Stimulated activated CD8-positive, alpha-beta memory T cell treated with anti-CD3 and anti-CD28 coated beads, Interleukin-15, amount 100 ng/mL, for 48 hours (primary cell): ENCODE measurements at regions not wholly inside any gene's neighbourhood (a gene's known extent, or its start where the extent isn't known, plus 50 kb on each side); places are given as distances from the start of the nearest gene placed in this dataset.
"Not testable (repeated sequence)": the region's sequence is repeated elsewhere in the genome, so short reads cannot be mapped to it uniquely, and the experiment has no call there.

Source experiments
- DNase-seq, 2 donors: peaks; one replicate each; pipeline ENCODE4 v3.0.0-alpha.2; 2020; ENCODE audit warnings: low read depth in 2 of 2

- DNase-seq = no peak
Observed at GRCh38 chr12:93080452-93080851, 151.4 kb upstream of the EEA1 start.

- DNase-seq = no peak
Observed at GRCh38 chr12:93080994-93081809, 152.1 kb upstream of the EEA1 start.

DNA sequence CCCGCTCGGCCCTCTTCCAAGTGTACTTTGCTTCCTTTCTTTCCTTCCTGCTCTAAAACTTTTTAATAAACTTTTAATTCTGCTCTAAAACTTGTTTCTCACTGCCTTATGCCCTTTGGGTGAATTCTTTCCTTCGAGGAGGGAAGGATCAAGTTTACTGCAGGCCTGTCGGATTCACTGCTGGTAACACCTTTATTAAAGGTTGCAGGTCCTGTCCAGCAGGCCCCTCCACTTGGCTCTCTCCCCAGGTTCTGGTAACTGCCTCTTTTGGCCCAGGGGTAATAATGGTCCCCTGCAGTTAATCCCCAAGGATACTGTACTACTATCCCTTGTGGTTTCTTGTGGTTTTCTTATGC is 152.7 kb upstream of the EEA1 start:
- no peak for DNase-seq

DNA sequence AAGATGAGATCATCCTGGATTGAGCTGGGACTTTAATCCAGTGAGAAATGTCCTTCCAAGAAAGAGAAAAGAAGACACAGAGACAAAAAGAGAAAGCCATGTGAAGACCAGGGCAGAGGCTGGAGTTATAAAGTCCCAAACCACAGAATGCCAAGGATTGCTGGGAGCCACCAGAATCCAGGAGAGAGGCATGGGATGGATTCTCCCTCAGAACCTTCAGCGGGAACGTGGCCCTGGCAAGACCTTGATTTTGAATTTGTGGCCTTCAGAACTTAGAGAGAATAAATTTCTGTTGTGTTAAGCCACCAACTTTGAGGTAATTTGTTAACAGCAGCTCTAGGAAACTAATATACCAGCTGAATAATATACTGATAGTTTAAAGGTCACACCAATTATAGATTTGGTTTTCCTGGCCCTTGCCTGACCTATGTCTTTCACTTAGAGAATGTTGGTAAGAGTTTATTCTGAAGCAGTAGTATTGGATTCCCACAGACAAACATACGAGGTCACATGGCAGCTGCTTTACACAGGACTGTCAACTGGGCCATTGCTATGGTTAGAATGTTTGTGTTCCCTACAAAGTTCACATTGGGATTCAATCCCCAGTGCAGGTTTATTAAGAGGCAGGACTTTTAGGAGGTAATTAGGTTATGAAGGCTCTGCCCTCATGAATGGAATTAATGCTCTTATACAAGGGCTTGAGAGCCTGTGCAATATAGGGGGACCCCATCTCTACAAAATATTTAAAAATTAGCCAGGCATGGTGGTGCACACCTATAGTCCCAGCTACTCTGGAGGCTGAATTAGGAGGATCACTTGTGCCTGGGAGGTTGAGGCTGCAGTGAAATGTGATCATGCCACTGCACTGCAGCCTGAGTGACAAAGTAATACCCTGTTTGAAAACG is 156.5 kb upstream of the EEA1 start:
- DNase-seq = no peak

DNA sequence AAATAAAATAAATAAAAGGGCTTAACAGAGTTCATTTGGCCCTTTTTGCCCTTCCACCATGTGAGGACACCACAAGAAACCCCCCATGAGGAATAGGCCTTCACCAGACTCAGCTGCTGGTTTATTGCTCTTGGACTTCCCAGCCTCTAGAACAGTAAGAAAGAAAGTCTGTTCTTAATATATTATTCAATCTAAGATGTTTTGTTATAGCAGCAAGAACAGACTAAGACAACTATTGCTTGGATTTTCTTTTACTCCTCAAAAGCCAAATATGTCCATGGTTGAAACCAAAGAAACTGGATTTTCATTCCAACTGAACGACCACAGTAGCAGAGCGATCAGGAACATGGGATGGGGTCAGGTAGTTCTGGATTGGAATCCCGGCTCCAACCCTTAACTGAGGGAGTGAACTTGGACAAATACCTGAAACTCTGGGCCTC is 157.2 kb upstream of the EEA1 start:
- DNase-seq = no peak

- DNase-seq = no peak
Observed at GRCh38 chr12:93087840-93088610, 158.9 kb upstream of the EEA1 start.

- no peak for DNase-seq
Observed at GRCh38 chr12:93089805-93090569, 160.9 kb upstream of the EEA1 start.

GRCh38 chr12:93090731-93091172 is 161.7 kb upstream of the EEA1 start:
- no peak for DNase-seq

DNA sequence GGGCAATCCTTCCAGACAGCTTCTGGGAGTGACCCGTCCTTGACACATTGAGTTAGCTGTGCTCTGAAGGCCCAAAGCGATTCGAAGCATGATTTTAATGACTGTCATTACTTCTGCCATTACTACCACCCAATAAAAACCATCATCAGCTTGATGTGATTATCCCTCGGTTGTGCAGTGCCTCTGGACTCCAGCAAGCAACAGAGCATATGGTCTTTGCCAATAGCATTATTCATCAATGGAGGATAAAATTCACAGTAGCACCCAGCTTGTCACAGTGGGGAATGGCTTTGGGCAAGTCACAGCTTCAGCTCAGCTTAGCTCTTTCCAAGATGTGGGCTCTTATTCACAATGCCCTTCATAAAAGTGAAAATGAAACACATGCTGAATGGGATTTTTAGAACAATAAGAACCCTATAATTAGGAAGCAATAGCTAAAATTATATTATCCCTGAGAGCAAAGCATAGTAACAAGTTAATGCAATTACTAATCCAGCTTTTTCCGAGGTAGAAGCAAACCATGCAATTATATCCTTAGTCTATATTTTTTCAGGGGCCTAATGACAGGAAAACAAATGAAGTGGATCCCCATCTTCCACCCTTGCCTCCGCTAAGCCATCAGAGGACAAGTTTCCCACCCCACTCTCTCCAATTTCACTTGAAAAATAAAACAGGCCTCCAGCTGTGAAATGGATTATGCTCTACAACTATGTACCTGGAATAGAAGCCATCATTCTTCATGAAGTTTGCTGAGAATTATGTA is 163.0 kb upstream of the EEA1 start:
- DNase-seq = no peak

DNA sequence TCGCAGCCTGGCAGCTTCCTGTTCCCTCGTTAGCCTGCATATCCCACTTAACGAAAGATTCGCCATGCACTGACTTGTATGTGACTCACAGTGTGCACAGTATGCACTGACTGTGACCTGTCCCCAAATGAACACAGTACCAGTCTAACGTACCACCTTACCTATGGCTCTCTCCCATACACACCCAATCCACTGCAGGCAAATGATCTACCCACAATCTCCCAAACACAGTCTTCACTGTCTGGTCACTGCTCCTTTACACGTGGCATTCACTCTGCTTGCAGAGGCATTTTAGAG is 163.5 kb upstream of the EEA1 start:
- no peak for DNase-seq

DNA sequence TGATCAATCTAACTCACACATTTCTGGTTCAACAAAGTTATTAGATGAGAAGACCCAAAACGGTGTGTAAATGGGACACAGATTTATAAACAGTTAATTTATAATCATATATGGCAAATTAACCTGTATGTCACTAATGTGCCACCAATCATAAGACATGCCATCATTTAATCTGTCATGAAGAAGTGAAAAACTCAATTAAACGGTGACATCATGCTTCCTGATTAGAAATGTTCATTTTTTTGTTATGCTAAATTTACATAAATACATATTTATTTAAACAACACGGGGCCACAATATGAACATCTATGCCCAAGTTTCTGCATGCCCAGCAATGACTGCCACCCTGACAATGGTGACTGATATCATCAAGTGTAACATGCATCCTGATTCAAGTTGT is 164.1 kb upstream of the EEA1 start:
- DNase-seq = no peak

GRCh38 chr12:93094222-93094621 is 165.1 kb upstream of the EEA1 start:
- DNase-seq = not testable (repeated sequence)

DNA sequence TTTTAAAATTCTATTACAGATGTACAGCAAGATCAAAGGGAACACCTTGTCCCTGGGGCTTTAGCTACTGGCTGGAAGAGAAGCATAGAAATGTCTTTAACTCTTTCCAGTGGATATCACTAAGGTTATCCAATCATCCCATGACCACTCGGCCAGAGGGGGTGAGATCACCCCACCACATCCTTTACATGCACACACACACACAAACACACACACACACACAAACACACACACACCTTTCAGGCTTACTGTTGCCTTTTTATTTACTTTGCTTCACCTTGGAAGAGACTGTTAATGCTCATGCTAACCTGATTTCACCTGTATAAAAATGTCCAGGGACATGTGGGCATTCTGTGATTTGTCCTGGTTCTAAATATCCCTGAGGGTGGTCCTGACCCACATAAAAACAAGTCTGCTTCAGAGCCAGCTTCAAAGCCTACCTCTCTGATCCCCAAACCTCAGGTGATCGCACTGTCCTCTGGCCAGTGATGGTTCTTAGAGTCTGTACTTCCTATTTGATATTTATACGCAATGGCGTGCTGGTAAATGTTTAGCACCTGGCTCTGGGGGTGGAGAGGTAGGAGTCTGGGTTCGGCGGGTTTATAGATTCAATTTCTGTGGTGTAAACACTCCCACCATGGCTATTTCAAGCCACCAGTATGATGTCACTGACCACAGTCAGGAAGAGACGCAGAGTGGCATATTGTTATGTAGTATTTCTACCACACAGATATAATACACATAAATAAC is 166.1 kb upstream of the EEA1 start:
- peak in 1 of 2 donors; percentile 6 for DNase-seq

DNA sequence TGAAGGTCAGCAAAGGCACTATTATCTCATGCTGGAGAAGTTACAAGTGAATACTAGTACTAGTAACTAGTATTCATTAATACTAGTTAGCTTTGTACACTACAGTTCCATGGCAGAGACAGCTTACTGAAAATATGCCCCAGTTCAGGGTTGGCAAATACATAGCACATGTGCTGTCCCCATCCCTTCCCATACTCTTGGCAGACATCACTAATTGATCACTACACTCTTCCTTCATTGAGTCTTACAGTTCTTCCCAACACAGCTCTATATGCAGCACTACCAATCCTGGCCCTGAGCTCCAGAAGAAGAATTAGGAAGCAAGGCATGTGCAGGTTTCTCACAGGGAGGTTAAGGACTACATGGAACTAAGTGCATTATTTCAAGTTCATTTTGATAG is 168.3 kb upstream of the EEA1 start:
- DNase-seq = no peak

- DNase-seq = peak; percentile 25 to 27
Observed at GRCh38 chr12:93098077-93098476, 169.0 kb upstream of the EEA1 start.

GRCh38 chr12:93099792-93100191 is 170.7 kb upstream of the EEA1 start:
- DNase-seq = no peak

DNA sequence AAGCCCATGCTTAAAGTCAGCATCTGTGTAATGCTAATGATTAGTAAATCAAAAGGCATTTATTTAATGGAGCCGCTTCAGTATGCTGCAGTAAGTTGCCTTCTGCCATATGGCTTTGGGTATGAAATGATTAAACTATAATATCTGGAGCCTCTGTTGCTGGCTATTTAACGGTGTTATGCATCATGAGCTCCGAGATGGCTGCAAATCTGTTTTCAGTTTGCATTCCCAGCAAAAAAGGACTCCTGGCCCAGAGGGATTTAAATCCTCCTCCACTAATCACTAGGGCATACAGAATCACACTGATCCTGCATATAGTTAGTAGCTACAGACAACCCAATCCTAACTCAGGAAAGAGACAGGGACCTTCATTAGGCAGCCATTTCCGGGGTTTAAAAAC is 171.5 kb upstream of the EEA1 start:
- DNase-seq = no peak

- no peak for DNase-seq
Observed at GRCh38 chr12:93101367-93101766, 172.3 kb upstream of the EEA1 start.

- no peak for DNase-seq
Observed at GRCh38 chr12:93102312-93102711, 173.2 kb upstream of the EEA1 start.

DNA sequence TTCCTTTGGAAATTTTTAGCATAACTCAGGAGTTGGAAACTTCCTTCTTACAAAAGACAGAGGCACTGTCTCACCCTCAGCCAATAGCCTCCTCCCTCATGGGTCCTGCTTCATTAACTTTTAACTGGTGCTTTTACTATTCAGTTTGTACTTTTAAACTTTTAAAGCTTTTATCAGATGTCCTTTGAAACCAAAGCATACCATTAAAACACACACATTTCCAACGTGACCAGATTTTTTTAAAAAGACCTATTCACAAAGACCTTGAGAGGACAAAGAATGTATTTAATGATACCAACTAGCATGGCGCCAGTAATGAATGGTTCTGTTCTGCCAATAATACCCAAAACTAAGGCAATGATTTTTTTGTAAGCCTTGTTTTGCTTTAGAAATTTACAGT is 173.6 kb upstream of the EEA1 start:
- no peak for DNase-seq
